ENCODE measurements at regions not wholly inside any gene's neighbourhood (a gene's known extent, or its start where the extent isn't known, plus 50 kb on each side); places are given as distances from the start of the nearest gene placed in this dataset.

- DNase-seq (ENCODE audit: low read depth in 1 of 2, low spot score in 2 of 2): no peak
- no peaks in the 10 kb centered on the region for H3K36me3 ChIP-seq
- peaks cover 25% of the 10 kb centered on the region for H3K4me1 ChIP-seq (replicated peaks)
- H3K4me3 ChIP-seq: no peak overlapping the region
- H3K27ac ChIP-seq: no peak overlapping the region
- H3K27me3 ChIP-seq (replicated peaks): no peaks in the 10 kb centered on the region
- H3K9me3 ChIP-seq (replicated peaks): no peaks in the 10 kb centered on the region
Observed at GRCh38 chr1:209062863-209063262, 520.7 kb upstream of the CAMK1G start.

GRCh38 chr1:209063767-209064659 lies 519.5 kb upstream of the CAMK1G start:
- no peaks in the 10 kb centered on the region for H3K36me3 ChIP-seq
- DNase-seq (ENCODE audit: low read depth in 1 of 2, low spot score in 2 of 2): no peak
- H3K4me3 ChIP-seq: no peak overlapping the region
- no peaks in the 10 kb centered on the region for H3K27me3 ChIP-seq (replicated peaks)
- peaks cover 25% of the 10 kb centered on the region for H3K4me1 ChIP-seq (replicated peaks)
- H3K27ac ChIP-seq: no peak overlapping the region
- no peaks in the 10 kb centered on the region for H3K9me3 ChIP-seq (replicated peaks)

DNA sequence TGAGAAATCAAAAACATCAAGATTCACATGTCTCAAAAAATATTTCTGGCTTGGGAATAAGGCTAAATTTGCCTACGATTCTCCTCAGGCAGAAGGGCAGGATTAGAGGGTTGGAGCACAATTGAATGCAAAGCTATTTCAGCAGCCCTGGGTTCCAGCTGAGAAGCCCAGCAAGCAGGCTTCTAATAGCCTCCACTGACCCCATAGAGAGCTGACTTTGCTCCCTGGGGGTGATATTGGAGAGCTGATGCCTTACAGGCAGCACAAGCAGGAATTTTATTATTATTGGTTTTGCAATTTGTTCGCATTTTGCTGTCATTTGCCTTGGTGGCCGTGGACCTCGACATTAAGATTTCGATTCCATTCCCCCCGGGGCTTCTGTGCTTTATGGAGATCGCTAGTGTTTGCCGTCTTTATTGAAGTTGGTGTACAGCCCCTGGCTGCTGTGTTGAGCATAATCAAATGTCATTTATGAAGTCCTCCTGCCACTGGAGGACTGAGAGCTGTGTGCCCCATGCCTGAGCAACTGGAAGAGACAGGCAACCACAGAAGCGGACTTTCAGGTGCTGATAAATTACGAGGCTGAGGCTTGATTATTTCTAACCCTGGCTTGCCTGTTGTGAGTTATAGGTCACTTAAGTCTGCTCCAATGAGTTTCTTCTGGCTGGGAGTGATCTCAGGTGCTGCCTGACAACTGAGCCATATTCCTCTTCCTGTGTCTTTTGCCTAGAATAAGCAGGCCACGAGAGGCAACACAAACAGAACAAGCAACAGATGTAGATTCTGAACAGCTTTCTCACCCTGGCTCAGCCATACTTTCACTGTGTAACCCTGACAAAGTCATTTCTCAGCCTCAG lies 518.4 kb upstream of the CAMK1G start:
- H3K27ac ChIP-seq: no peak overlapping the region
- DNase-seq (ENCODE audit: low read depth in 1 of 2, low spot score in 2 of 2): no peak
- no peaks in the 10 kb centered on the region for H3K9me3 ChIP-seq (replicated peaks)
- no peaks in the 10 kb centered on the region for H3K36me3 ChIP-seq
- H3K4me1 ChIP-seq (replicated peaks): peaks cover 17% of the 10 kb centered on the region
- no peak overlapping the region for H3K4me3 ChIP-seq
- no peaks in the 10 kb centered on the region for H3K27me3 ChIP-seq (replicated peaks)

DNA sequence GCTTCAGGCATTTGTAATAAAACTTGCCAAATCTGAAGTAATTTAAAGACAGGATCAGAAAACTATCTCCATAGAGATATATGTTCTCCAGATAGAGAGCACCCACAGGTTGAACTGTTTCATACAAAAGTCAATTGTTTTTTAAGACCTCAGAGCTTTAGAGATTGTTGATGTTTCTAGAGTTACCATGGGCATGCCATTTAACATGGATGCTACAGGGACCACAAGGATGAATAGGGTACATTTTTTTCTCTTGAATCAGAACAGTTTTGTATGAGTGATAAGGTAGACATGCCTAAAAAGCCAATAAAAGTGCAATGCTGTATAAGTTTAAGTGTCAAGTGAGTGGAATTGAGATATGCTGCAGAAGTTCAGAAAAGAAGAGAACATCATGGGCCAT lies 511.0 kb upstream of the CAMK1G start:
- Histone ChIP-seq H3K36me3 (no peaks in the 10 kb centered on the region), H3K4me1 (replicated peaks) (peaks cover 9% of the 10 kb centered on the region), H3K4me3 (no peak overlapping the region), H3K9me3 (replicated peaks) (no peaks in the 10 kb centered on the region), H3K27me3 (replicated peaks) (no peaks in the 10 kb centered on the region), H3K27ac (peak overlapping the region; percentile 58)
- peak in 1 of 2 experiments; percentile 34 for DNase-seq (ENCODE audit: low read depth in 1 of 2, low spot score in 2 of 2)

- no peaks in the 10 kb centered on the region for H3K9me3 ChIP-seq (replicated peaks)
- H3K4me1 ChIP-seq (replicated peaks): peaks cover 9% of the 10 kb centered on the region
- no peaks in the 10 kb centered on the region for H3K27me3 ChIP-seq (replicated peaks)
- no peak overlapping the region for H3K27ac ChIP-seq
- H3K4me3 ChIP-seq: no peak overlapping the region
- no peaks in the 10 kb centered on the region for H3K36me3 ChIP-seq
- DNase-seq (ENCODE audit: low read depth in 1 of 2, low spot score in 2 of 2): no peak
Observed at GRCh38 chr1:209073879-209074278, 509.6 kb upstream of the CAMK1G start.

GRCh38 chr1:209074575-209075250 lies 508.8 kb upstream of the CAMK1G start:
- Histone ChIP-seq H3K27ac (no peak overlapping the region), H3K27me3 (replicated peaks) (no peaks in the 10 kb centered on the region), H3K4me1 (replicated peaks) (peaks cover 17% of the 10 kb centered on the region), H3K9me3 (replicated peaks) (no peaks in the 10 kb centered on the region), H3K36me3 (no peaks in the 10 kb centered on the region), H3K4me3 (no peak overlapping the region)
- DNase-seq (ENCODE audit: low read depth in 1 of 2, low spot score in 2 of 2): no peak

GRCh38 chr1:209076688-209077087 lies 506.8 kb upstream of the CAMK1G start:
- DNase-seq (ENCODE audit: low read depth in 1 of 2, low spot score in 2 of 2): no peak
- H3K36me3 ChIP-seq: no peaks in the 10 kb centered on the region
- no peak overlapping the region for H3K27ac ChIP-seq
- no peaks in the 10 kb centered on the region for H3K9me3 ChIP-seq (replicated peaks)
- no peaks in the 10 kb centered on the region for H3K27me3 ChIP-seq (replicated peaks)
- H3K4me1 ChIP-seq (replicated peaks): peaks cover 33% of the 10 kb centered on the region
- no peak overlapping the region for H3K4me3 ChIP-seq

GRCh38 chr1:209080170-209080781 lies 503.2 kb upstream of the CAMK1G start:
- Histone ChIP-seq H3K4me1 (replicated peaks) (peaks cover 24% of the 10 kb centered on the region), H3K27me3 (replicated peaks) (no peaks in the 10 kb centered on the region), H3K27ac (peak overlapping the region; percentile 35), H3K36me3 (no peaks in the 10 kb centered on the region), H3K9me3 (replicated peaks) (no peaks in the 10 kb centered on the region), H3K4me3 (no peak overlapping the region)
- peak; percentile 68 to 72 for DNase-seq (ENCODE audit: low read depth in 1 of 2, low spot score in 2 of 2)

DNA sequence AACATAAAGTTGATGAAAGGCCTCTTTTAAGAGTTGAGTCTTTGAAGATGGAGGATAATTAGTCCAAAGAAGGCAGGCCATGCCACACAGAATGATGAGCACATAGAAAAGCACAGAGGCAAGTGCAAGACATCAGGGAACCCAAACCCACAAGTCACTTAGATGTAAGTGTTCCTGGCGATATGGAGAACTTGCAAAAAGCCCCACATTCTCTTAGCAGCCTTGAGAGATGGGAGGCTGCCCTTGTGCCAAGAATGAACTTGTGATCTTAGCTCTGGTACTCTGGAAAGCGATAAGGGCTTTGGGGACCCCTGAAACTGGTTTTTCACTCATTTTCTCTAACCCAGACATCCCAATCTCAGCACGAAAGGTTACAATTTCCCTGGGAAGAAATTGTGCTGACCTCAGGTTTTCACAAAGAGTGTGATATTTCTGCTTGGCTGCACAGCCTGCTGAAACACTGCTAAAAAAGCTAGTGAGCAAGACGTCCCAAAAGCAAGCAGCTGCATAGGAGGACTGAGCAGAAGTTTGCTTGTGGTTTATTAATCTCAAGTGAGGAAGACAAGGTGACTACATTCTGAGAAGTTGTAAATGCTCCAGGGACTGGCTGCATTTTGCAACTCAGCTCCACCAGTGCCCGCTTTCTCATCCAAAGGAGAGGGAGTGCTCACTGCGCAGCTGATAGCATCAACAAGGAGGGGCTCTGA lies 496.9 kb upstream of the CAMK1G start:
- Histone ChIP-seq H3K27ac (no peak overlapping the region), H3K36me3 (no peaks in the 10 kb centered on the region), H3K4me1 (replicated peaks) (no peaks in the 10 kb centered on the region), H3K27me3 (replicated peaks) (no peaks in the 10 kb centered on the region), H3K4me3 (no peak overlapping the region), H3K9me3 (replicated peaks) (no peaks in the 10 kb centered on the region)
- no peak for DNase-seq (ENCODE audit: low read depth in 1 of 2, low spot score in 2 of 2)

GRCh38 chr1:209094384-209094783 lies 489.1 kb upstream of the CAMK1G start:
- Histone ChIP-seq H3K9me3 (replicated peaks) (no peaks in the 10 kb centered on the region), H3K27me3 (replicated peaks) (no peaks in the 10 kb centered on the region), H3K27ac (no peak overlapping the region), H3K4me3 (no peak overlapping the region), H3K4me1 (replicated peaks) (peaks cover 11% of the 10 kb centered on the region), H3K36me3 (no peaks in the 10 kb centered on the region)
- DNase-seq (ENCODE audit: low read depth in 1 of 2, low spot score in 2 of 2): no peak

GRCh38 chr1:209095627-209096595 lies 487.6 kb upstream of the CAMK1G start:
- H3K27ac ChIP-seq: no peak overlapping the region
- peaks cover 11% of the 10 kb centered on the region for H3K4me1 ChIP-seq (replicated peaks)
- H3K36me3 ChIP-seq: no peaks in the 10 kb centered on the region
- no peak overlapping the region for H3K4me3 ChIP-seq
- no peaks in the 10 kb centered on the region for H3K27me3 ChIP-seq (replicated peaks)
- no peaks in the 10 kb centered on the region for H3K9me3 ChIP-seq (replicated peaks)
- peak; percentile 51 to 75 for DNase-seq (ENCODE audit: low read depth in 1 of 2, low spot score in 2 of 2)

DNA sequence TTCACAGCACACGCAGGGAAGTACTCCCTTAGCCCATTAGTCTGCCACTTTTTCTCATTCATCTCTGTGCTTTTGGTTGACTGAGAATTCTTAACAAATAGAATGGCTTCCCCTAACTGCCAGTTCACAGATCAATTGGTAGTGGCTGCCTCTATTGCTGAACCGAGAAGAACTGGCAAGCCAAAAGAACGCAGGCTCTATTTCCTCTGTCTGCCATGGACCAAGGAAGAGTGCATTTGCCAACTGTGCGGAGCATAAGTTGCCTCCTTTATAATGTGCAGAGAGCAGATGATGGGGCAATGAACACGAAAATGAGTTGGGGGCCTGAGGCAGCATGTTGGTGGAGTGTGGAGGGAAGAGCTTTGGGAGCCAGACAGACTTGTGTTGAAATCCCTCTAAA lies 483.1 kb upstream of the CAMK1G start:
- no peaks in the 10 kb centered on the region for H3K36me3 ChIP-seq

More for the DNA sequence above, 483.1 kb upstream of the CAMK1G start:
- Histone ChIP-seq H3K4me3 (no peak overlapping the region), H3K27ac (no peak overlapping the region), H3K4me1 (replicated peaks) (peaks cover 11% of the 10 kb centered on the region), H3K9me3 (replicated peaks) (no peaks in the 10 kb centered on the region), H3K27me3 (replicated peaks) (no peaks in the 10 kb centered on the region)
- no peak for DNase-seq (ENCODE audit: low read depth in 1 of 2, low spot score in 2 of 2)

Measured in SJSA1 (cell line).